Endodermal cell (in vitro differentiated cells): ENCODE measurements at regions not wholly inside any gene's neighbourhood (a gene's known extent, or its start where the extent isn't known, plus 50 kb on each side); places are given as distances from the start of the nearest gene placed in this dataset.

ENCODE experiments used
- DNase-seq: peaks from one replicate; pipeline ENCODE4 v3.0.0-alpha.2; 2017
- H3K27ac ChIP-seq: 2 replicates; pipeline ENCODE4 v1.5.1; 2013; ENCODE audit warnings: mild to moderate bottlenecking, low read depth, low read length, moderate library complexity
- H3K27me3 ChIP-seq: 2 replicates; pipeline ENCODE4 v1.6.1; 2013; ENCODE audit warnings: mild to moderate bottlenecking, low read length, moderate library complexity; ENCODE audit not compliant: insufficient read depth, control insufficient read depth, poor library complexity, severe bottlenecking
- H3K36me3 ChIP-seq: 2 replicates; pipeline ENCODE4 v1.7.0; 2013; ENCODE audit warnings: mild to moderate bottlenecking, low read length, moderate library complexity; ENCODE audit not compliant: control insufficient read depth, insufficient read depth
- H3K4me1 ChIP-seq: one replicate; pipeline ENCODE4 v1.7.0; 2013; ENCODE audit warnings: low read length; ENCODE audit not compliant: control insufficient read depth, insufficient read depth
- H3K4me3 ChIP-seq: 2 replicates; pipeline ENCODE4 v1.5.1; 2013; ENCODE audit warnings: mild to moderate bottlenecking, low read length, moderate library complexity
- H3K9ac ChIP-seq: 2 replicates; pipeline ENCODE4 v1.6.1; 2013; ENCODE audit warnings: mild to moderate bottlenecking, low read length, moderate library complexity; ENCODE audit not compliant: poor library complexity, severe bottlenecking; ENCODE audit errors: extremely low read depth
- H3K9me3 ChIP-seq: 2 replicates; pipeline ENCODE4 v1.6.1; 2013; ENCODE audit warnings: mild to moderate bottlenecking, low read length, moderate library complexity; ENCODE audit not compliant: control insufficient read depth
- H3K27ac Mint-ChIP-seq: 2 replicates; pipeline ENCODE4 v1.8.0; 2020; ENCODE audit warnings: mixed read lengths
- H3K27me3 Mint-ChIP-seq: 2 replicates; pipeline ENCODE4 v1.8.0; 2021; ENCODE audit warnings: mild to moderate bottlenecking, mixed read lengths; ENCODE audit not compliant: insufficient read depth
- H3K36me3 Mint-ChIP-seq: 2 replicates; pipeline ENCODE4 v1.8.0; 2020; ENCODE audit warnings: low read depth, mixed read lengths
- H3K4me1 Mint-ChIP-seq: 2 replicates; pipeline ENCODE4 v1.8.0; 2020; ENCODE audit warnings: mixed read lengths
- H3K4me3 Mint-ChIP-seq: 2 replicates; pipeline ENCODE4 v1.8.0; 2020; ENCODE audit warnings: mild to moderate bottlenecking, moderate library complexity, mixed read lengths
- H3K9me3 Mint-ChIP-seq: 2 replicates; pipeline ENCODE4 v1.8.0; 2020; ENCODE audit warnings: mild to moderate bottlenecking, mixed read lengths
- CTCF ChIP-seq: fragments of 200-600 bp; sonication (generic); conservative IDR thresholded peaks from 2 replicates; pipeline ENCODE4 v1.5.0; 2021; ENCODE audit warnings: antibody characterized with exemption, mild to moderate bottlenecking
- whole genome bisulfite sequencing, 2 experiments: methylation state at CpG; one replicate each; pipeline versions ENCODE4 v1.1.5 to v1.1.7; 2013; ENCODE audit warnings: missing lambda C conversion rate in 2 of 2, mixed read lengths in 1 of 2; ENCODE audit not compliant: insufficient coverage in 1 of 2, insufficient read length in 1 of 2; 5-methylcytosine and 5-hydroxymethylcytosine counted together

GRCh38 chr2:65866148-65866547 lies 433.7 kb upstream of the SPRED2 start:
- H3K9me3 Mint-ChIP-seq = no peaks in the 10 kb centered on the region
- Histone ChIP-seq H3K27ac (no peak overlapping the region), H3K9me3 (no peaks in the 10 kb centered on the region), H3K36me3 (no peaks in the 10 kb centered on the region), H3K9ac (no peak overlapping the region), H3K4me3 (no peak overlapping the region), H3K4me1 (no peaks in the 10 kb centered on the region), H3K27me3 (no peaks in the 10 kb centered on the region)
- DNase-seq = no peak
- no peak overlapping the region for H3K4me3 Mint-ChIP-seq
- no peaks in the 10 kb centered on the region for H3K36me3 Mint-ChIP-seq
- H3K4me1 Mint-ChIP-seq = peaks cover 7% of the 10 kb centered on the region
- WGBS, 2 experiments = 93 to 100% methylated on average over 1 to 3 of the region's 3 CpGs
- H3K27me3 Mint-ChIP-seq = peaks cover 12% of the 10 kb centered on the region
- no peak for TF ChIP-seq CTCF
- H3K27ac Mint-ChIP-seq = no peak overlapping the region

GRCh38 chr2:65864619-65865018 lies 432.2 kb upstream of the SPRED2 start:
- H3K36me3 Mint-ChIP-seq = no peaks in the 10 kb centered on the region
- H3K9me3 ChIP-seq = no peaks in the 10 kb centered on the region
- H3K27me3 ChIP-seq = no peaks in the 10 kb centered on the region
- H3K27ac ChIP-seq = no peak overlapping the region
- 91% methylated on average over 5 of the region's 5 CpGs; no CpG with 5 or more reads in 1 of the 2 experiments for WGBS, 2 experiments
- H3K4me1 Mint-ChIP-seq = peaks cover 4% of the 10 kb centered on the region
- no peak overlapping the region for H3K9ac ChIP-seq
- TF ChIP-seq CTCF = no peak
- no peaks in the 10 kb centered on the region for H3K4me1 ChIP-seq
- DNase-seq = no peak
- no peak overlapping the region for H3K4me3 ChIP-seq
- H3K27me3 Mint-ChIP-seq = peaks cover 12% of the 10 kb centered on the region
- H3K4me3 Mint-ChIP-seq = no peak overlapping the region
- H3K36me3 ChIP-seq = no peaks in the 10 kb centered on the region
- H3K27ac Mint-ChIP-seq = no peak overlapping the region
- no peaks in the 10 kb centered on the region for H3K9me3 Mint-ChIP-seq

GRCh38 chr2:65863713-65864112 lies 431.3 kb upstream of the SPRED2 start:
- Mint-ChIP-seq H3K9me3 (no peaks in the 10 kb centered on the region), H3K4me1 (peaks cover 4% of the 10 kb centered on the region), H3K27me3 (peaks cover 11% of the 10 kb centered on the region), H3K27ac (no peak overlapping the region), H3K36me3 (no peaks in the 10 kb centered on the region), H3K4me3 (no peak overlapping the region)
- Histone ChIP-seq H3K27ac (peak overlapping the region; percentile 90), H3K9ac (no peak overlapping the region), H3K4me3 (no peak overlapping the region), H3K27me3 (no peaks in the 10 kb centered on the region), H3K36me3 (no peaks in the 10 kb centered on the region), H3K4me1 (no peaks in the 10 kb centered on the region), H3K9me3 (no peaks in the 10 kb centered on the region)
- DNase-seq = no peak
- TF ChIP-seq CTCF = no peak
